ENCODE measurements at regions not wholly inside any gene's neighbourhood (a gene's known extent, or its start where the extent isn't known, plus 50 kb on each side); places are given as distances from the start of the nearest gene placed in this dataset.

DNA sequence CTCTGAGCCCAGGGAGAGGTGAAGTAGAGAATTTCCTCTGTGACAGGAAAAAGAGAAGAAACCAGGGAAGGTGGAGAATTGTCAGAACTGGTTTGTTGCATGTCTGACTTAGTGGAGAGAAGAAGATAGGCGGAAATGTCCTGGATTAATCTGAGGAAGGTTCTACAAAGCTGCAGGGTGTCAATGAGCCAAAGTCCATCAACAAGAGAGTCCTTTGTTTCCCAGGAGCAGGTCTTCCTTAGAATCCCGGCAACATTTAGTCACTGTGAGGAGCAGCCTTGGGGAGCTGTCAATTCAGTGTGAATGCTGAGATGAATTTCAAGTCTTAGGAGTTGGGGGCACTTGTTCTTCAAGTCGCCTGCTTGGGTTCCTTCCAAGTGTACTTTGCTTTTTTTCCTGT is 88.4 kb upstream of the CELF4 start:
- Histone ChIP-seq H3K4me1 (no peaks in the 10 kb centered on the region), H3K27ac (no peak overlapping the region), H3K36me3 (no peaks in the 10 kb centered on the region), H3K27me3 (no peaks in the 10 kb centered on the region), H3K4me3 (no peak overlapping the region), H3K9me3 (peaks cover 0 to 7% (median 1%) of the 10 kb centered on the region in 4 donors)
- TF ChIP-seq POLR2A (IDR thresholded peaks at IDR 0.05) (no peak), EP300 (IDR thresholded peaks at IDR 0.05) (no peak), POLR2AphosphoS5 (IDR thresholded peaks at IDR 0.05) (no peak)
- TF ChIP-seq, protein P1, sequence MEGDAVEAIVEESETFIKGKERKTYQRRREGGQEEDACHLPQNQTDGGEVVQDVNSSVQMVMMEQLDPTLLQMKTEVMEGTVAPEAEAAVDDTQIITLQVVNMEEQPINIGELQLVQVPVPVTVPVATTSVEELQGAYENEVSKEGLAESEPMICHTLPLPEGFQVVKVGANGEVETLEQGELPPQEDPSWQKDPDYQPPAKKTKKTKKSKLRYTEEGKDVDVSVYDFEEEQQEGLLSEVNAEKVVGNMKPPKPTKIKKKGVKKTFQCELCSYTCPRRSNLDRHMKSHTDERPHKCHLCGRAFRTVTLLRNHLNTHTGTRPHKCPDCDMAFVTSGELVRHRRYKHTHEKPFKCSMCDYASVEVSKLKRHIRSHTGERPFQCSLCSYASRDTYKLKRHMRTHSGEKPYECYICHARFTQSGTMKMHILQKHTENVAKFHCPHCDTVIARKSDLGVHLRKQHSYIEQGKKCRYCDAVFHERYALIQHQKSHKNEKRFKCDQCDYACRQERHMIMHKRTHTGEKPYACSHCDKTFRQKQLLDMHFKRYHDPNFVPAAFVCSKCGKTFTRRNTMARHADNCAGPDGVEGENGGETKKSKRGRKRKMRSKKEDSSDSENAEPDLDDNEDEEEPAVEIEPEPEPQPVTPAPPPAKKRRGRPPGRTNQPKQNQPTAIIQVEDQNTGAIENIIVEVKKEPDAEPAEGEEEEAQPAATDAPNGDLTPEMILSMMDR (IDR thresholded peaks at IDR 0.05) = no peak
- 36 to 46% methylated on average over 3 of the region's 3 CpGs for WGBS, 2 donors
- ATAC-seq (ENCODE audit: low FRiP score in 2 of 2) (no peak), DNase-seq (no peak)

DNA sequence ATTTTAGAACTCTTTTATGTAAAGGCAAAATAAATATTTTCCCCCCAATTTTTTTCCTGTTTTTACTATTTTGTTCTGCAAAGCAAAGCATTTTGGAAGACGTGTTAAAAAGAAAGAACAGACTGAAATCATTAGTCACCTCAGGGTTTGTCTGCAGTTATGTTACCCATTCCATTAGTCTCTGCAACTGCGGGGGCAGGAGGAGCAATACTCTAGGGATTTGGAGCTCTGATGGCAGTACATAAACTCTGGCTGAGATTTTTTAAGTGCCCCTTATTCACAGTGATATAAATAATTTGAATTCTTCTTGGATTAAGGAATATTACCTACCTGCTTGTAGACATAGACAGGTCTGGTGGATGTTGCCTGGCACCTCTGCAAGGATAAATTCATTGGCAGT is 88.0 kb upstream of the CELF4 start:
- ATAC-seq (ENCODE audit: low FRiP score in 2 of 2) (no peak), DNase-seq (no peak)
- H3K36me3 ChIP-seq = no peaks in the 10 kb centered on the region
- H3K27me3 ChIP-seq = no peaks in the 10 kb centered on the region
- 43 to 55% methylated on average over 2 of the region's 2 CpGs for WGBS, 2 donors
- H3K27ac ChIP-seq = no peak overlapping the region
- H3K9me3 ChIP-seq = peaks cover 0 to 7% (median 2%) of the 10 kb centered on the region in 4 donors
- no peaks in the 10 kb centered on the region for H3K4me1 ChIP-seq
- no peak overlapping the region for H3K4me3 ChIP-seq
- TF ChIP-seq, protein P1 (IDR thresholded peaks at IDR 0.05) = no peak
- TF ChIP-seq POLR2AphosphoS5 (IDR thresholded peaks at IDR 0.05) = no peak
- no peak for TF ChIP-seq POLR2A (IDR thresholded peaks at IDR 0.05)
- no peak for TF ChIP-seq EP300 (IDR thresholded peaks at IDR 0.05)

DNA sequence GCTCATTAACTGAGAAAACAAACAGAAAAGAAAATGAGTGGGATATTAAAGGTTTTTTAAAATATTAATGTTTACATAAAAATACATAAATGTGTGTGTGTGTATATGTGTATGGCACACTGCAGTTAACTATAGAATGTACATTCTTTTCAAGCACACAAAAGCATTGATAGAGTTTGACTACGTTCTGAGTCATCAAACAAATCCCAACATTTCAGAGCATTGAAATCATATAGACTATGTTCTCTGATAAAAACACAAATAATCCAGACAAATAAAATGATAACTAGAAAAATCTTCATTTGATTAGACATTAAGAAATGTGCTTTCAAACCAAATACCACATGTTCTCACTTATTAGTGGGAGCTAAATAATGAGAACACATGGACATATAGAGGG is 84.3 kb upstream of the CELF4 start:
- no peak for TF ChIP-seq EP300 (IDR thresholded peaks at IDR 0.05)
- TF ChIP-seq POLR2AphosphoS5 (IDR thresholded peaks at IDR 0.05) = no peak
- no peak for TF ChIP-seq POLR2A (IDR thresholded peaks at IDR 0.05)
- TF ChIP-seq, protein P1 (IDR thresholded peaks at IDR 0.05) = no peak
- Histone ChIP-seq H3K9me3 (peaks cover 3 to 7% (median 4%) of the 10 kb centered on the region in 4 donors), H3K27ac (no peak overlapping the region), H3K36me3 (no peaks in the 10 kb centered on the region), H3K27me3 (no peaks in the 10 kb centered on the region), H3K4me1 (no peaks in the 10 kb centered on the region), H3K4me3 (no peak overlapping the region)
- 81 to 85% methylated on average over 1 of the region's 1 CpG for WGBS, 2 donors
- ATAC-seq (ENCODE audit: low FRiP score in 2 of 2) (no peak), DNase-seq (no peak)

DNA sequence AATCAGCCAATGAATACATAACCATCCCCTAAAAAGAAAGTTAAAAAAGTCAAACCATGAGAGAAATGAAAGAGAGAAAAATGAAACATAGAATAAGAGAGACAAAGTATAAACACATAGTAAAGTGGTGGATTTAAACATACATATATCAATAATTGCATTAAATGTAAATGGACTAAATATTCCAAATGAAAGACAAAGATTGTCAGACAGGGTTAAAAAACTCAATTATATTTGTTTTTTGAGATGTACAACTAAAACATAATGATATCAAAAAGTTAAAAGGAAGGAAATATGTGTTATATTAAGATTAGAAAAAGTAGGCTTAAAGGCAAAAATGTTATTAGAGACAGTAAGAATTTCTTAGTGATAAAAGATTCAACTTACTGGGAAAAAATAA is 83.8 kb upstream of the CELF4 start:
- no peak overlapping the region for H3K27ac ChIP-seq
- H3K27me3 ChIP-seq = no peaks in the 10 kb centered on the region
- H3K36me3 ChIP-seq = no peaks in the 10 kb centered on the region
- no peaks in the 10 kb centered on the region for H3K4me1 ChIP-seq
- ATAC-seq (ENCODE audit: low FRiP score in 2 of 2) (no peak), DNase-seq (no peak)
- peaks cover 4 to 7% (median 6%) of the 10 kb centered on the region in 4 donors for H3K9me3 ChIP-seq
- TF ChIP-seq POLR2A (IDR thresholded peaks at IDR 0.05) (no peak), POLR2AphosphoS5 (IDR thresholded peaks at IDR 0.05) (no peak), EP300 (IDR thresholded peaks at IDR 0.05) (no peak)
- TF ChIP-seq, protein P1 (IDR thresholded peaks at IDR 0.05) = no peak
- no peak overlapping the region for H3K4me3 ChIP-seq

DNA sequence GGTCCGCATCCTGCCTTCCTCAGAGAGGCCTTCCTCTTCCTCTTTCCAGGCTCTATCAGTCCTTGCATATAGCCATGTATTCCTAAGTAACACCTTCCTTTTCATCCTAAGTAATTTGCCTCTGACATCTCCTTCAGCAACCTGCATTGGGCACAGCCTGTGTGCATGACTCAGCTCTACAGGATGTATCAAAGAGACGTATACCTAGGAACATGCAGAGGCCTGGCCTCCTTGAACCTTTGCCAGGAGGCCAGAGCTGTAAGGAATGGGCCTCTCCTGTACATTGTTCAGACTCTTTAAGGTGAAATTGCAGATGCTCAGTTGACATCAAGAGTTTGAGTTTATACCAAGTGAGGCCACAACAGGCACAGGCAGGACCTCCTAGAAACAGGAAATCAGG is 76.0 kb upstream of the CELF4 start:
- no peak overlapping the region for H3K4me3 ChIP-seq
- no peak for TF ChIP-seq POLR2A (IDR thresholded peaks at IDR 0.05)
- TF ChIP-seq POLR2AphosphoS5 (IDR thresholded peaks at IDR 0.05) = no peak
- no peak for TF ChIP-seq EP300 (IDR thresholded peaks at IDR 0.05)
- TF ChIP-seq, protein P1 (IDR thresholded peaks at IDR 0.05) = no peak
- H3K36me3 ChIP-seq = no peaks in the 10 kb centered on the region
- WGBS, 2 donors = 64 to 93% methylated on average over 2 of the region's 2 CpGs
- no peak overlapping the region for H3K27ac ChIP-seq
- H3K4me1 ChIP-seq = no peaks in the 10 kb centered on the region
- ATAC-seq (ENCODE audit: low FRiP score in 2 of 2) = no peak
- peaks cover 4 to 8% (median 6%) of the 10 kb centered on the region in 4 donors for H3K9me3 ChIP-seq
- DNase-seq = no peak
- H3K27me3 ChIP-seq = no peaks in the 10 kb centered on the region
